Testis (tissue), 2 donors: ENCODE measurements at regions not wholly inside any gene's neighbourhood (a gene's known extent, or its start where the extent isn't known, plus 50 kb on each side); places are given as distances from the start of the nearest gene placed in this dataset.

ENCODE experiments used
- POLR2A ChIP-seq: fragments of 450-650 bp; IDR thresholded peaks from one replicate; pipeline ENCODE4 v1.6.1; 2017; ENCODE audit warnings: antibody characterized with exemption, mild to moderate bottlenecking, moderate library complexity
- TF ChIP-seq, protein P1 (sequence below), 3 experiments: fragments of 450-650 bp in 2 of 3; fragments of 200-600 bp in 1 of 3; sonication (generic) in 1 of 3; IDR thresholded peaks; one replicate each; pipeline ENCODE4 v1.5.1; 2016 to 2019; ENCODE audit warnings: antibody characterized with exemption in 3 of 3, mild to moderate bottlenecking in 2 of 3, moderate library complexity in 1 of 3

GRCh38 chr3:159667261-159667660, 321.4 kb upstream of the IL12A start:
- TF ChIP-seq, protein P1, sequence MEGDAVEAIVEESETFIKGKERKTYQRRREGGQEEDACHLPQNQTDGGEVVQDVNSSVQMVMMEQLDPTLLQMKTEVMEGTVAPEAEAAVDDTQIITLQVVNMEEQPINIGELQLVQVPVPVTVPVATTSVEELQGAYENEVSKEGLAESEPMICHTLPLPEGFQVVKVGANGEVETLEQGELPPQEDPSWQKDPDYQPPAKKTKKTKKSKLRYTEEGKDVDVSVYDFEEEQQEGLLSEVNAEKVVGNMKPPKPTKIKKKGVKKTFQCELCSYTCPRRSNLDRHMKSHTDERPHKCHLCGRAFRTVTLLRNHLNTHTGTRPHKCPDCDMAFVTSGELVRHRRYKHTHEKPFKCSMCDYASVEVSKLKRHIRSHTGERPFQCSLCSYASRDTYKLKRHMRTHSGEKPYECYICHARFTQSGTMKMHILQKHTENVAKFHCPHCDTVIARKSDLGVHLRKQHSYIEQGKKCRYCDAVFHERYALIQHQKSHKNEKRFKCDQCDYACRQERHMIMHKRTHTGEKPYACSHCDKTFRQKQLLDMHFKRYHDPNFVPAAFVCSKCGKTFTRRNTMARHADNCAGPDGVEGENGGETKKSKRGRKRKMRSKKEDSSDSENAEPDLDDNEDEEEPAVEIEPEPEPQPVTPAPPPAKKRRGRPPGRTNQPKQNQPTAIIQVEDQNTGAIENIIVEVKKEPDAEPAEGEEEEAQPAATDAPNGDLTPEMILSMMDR (IDR thresholded peaks at IDR 0.05): no peak
- no peak for TF ChIP-seq POLR2A
